HG03520 (cell line): ENCODE measurements at regions not wholly inside any gene's neighbourhood (a gene's known extent, or its start where the extent isn't known, plus 50 kb on each side); places are given as distances from the start of the nearest gene placed in this dataset.
"Not testable (repeated sequence)": the region's sequence is repeated elsewhere in the genome, so short reads cannot be mapped to it uniquely, and the experiment has no call there.

Experiments used
- ATAC-seq: cut with Tn5 transposase; IDR thresholded peaks from one replicate; pipeline ENCODE4 v1.9.1; 2021; ENCODE audit warnings: mild to moderate bottlenecking, moderate library complexity; ENCODE audit not compliant: unreplicated experiment

DNA sequence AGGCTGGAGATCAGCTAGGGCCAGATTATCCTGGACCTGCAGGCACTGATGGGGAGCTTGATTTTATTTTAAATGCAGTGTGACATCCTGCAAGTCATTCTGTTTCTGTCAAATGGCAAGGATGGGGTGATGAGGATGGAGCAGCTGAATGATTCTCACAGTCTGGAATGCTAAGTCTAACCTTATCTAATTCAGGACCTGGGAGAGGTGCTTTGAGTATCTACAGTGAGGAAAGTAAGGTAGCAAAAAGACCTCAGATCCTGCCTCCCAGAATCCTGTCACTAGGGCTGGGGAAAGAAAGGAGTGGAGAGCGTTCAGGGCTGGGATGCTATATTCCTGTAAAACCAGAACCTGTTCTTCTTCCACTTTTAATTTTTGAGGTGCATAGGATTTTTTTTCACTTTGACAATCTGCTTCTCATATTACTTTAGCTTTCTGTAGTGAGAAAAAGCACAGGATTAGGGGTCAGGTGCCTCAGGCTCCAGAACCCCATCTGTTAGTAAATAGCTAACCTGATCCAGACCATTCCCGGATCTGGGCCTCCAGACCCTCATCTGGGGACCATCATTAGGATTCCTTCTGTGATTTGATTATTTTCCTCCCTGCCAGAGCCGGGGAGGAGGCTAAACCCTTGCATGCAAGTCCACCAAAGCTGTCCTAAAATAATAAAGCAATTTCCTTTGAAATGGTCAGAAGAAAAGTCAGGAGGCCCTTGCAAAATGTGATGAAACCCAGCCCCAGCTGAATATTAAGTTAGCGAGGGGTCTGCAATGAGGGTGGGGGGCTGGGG lies 54.7 kb downstream of the ASCL1 start:
- ATAC-seq: no peak

DNA sequence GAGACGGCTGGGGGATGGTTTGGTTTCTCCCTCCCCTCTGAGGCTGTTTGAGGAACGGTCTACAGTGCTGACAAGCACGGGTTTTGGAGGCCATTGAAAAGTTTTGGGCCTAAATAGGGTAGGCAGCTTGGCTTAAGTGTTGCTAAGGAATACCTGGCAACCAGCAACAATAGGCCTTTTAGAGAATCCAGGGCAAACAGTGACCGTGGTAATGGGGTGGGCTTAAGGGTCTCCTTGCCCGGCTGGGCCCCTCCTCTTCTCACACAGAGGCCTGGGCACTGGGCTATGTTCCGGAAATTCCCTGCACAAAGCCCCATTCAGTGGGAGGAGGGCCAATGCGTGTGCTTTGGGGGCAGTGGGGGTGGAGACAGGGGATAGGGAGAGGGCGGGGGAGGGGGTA lies 55.4 kb downstream of the ASCL1 start:
- ATAC-seq: no peak

DNA sequence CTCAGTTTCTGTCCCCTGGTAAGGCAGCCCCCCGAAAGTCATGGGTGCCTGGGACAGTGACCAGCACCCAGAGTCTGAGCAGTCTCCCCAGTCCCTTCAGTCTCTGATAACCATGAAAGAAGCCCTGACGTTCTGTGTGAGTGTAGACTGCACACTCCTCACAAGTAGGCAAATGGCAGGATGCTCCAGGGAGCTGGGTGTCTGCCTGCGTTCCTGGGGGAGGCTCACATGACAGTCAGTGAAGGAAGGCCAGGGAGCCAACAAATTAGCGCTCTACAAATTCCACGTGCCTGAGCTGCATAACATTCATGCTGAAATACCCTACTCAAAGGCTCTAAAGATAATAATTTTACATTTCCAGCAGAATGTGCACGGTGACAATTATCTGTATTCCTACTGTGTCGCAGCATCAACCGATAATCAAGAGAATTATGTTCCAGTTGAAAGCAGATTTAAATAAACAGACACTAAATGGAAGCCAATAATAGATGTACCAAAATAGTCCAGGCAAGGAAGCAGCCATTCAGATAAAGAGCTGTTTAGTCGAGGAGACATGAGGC lies 56.3 kb downstream of the ASCL1 start:
- no peak for ATAC-seq

DNA sequence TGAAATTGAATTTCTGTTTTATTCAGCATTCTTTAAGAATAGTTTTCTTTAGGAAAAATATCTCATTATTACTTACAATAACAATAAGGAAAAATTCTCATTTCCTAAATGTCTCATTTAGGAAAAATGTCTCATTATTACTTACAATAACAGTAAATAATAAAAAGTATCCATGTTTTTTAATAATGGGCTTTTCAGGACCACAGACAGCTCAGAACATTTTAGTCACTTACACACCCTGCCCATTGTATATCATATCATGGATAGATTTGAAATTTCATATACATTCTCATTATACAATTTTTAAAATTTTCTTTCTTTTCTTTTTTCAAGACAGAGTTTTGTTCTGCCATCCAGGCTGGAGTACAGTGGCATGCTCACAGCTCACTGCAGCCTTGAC lies 58.9 kb downstream of the ASCL1 start:
- ATAC-seq: no peak

DNA sequence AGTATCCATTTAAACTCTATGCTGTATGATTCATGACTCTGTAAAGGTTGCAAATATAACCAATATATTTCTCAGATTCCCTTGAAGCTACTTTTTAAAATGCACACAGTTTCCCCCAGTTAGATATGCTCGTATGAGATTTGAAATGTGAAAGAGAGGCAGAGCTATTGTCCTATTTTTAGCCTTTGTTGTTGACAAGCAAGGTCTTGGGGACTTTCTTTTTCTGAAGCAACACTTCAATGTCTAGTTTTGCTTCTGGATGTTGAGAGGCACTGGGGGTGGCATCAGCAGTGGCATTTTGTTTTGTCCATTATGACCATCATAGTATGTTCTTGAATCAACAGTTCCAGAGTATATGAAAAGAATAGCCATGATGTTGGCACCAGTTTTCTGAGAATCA lies 63.4 kb downstream of the ASCL1 start:
- no peak for ATAC-seq

DNA sequence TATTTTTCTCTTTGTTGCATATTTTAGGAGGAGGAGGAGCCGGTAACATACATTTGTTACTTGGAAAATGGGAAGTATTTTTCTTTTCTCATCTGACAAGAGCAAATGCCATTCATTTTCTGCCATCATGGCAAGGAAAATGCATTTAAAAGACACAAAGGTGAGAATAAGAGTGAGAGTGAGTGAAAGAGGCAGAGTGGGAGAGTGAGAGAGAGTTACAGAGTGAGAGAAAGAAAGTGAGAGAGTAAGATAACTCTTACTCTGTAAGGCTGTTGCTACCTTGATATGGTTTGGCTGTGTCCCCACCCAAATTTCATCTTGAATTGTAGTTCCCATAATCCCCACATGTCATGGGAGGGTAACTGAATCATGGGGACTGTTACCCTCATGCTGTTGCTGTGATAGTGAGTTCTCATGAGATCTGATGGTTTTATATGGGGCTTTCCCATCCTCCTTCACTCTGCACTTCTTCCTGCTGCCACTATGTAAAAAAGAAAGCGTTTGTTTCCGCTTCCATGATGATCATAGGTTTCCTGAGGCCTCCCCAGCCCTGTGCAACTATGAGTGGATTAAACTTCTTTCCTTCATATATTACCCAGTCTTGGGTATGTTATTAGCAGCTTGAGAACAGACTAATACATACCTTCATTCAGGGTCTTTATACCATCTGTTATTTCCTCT lies 64.2 kb downstream of the ASCL1 start:
- no peak for ATAC-seq

DNA sequence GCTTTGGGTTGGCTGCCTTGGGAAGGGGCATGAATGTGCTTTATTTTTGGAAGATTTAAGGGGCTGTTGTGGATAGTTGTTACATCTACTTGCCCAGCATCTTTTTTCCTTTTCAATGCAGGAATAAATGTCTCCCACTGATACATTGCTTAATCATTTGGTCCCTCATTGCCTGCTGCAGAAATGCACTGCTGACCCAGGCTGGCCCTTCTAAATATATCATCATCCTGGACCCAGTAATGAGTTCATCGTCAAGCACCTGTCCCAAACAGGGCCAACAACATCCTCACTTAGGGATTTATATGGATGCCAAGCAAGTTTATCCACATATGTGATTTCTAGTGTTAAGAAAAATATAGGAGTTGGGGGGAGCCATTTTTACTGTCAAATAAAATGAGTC lies 67.2 kb downstream of the ASCL1 start:
- no peak for ATAC-seq

DNA sequence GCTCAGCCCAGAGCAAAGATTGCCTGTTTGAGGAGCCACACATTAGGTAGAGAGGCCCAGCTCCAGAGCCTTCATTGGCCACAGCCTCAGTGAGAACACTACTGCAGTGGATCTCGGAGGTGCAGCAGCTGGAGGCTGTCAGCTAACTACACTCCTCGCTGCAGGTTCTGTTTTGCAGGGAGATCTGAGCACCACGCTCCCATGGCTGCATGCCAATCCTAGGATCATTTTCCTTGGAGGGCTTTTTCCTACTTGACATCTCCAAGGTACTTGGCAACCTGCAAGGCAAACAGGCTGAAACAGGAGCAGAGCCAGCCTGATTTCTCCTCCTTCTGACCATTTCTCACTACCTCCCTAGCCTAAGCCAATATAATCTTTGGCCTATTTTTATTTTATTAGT lies 69.2 kb downstream of the ASCL1 start:
- ATAC-seq: not testable (repeated sequence)

DNA sequence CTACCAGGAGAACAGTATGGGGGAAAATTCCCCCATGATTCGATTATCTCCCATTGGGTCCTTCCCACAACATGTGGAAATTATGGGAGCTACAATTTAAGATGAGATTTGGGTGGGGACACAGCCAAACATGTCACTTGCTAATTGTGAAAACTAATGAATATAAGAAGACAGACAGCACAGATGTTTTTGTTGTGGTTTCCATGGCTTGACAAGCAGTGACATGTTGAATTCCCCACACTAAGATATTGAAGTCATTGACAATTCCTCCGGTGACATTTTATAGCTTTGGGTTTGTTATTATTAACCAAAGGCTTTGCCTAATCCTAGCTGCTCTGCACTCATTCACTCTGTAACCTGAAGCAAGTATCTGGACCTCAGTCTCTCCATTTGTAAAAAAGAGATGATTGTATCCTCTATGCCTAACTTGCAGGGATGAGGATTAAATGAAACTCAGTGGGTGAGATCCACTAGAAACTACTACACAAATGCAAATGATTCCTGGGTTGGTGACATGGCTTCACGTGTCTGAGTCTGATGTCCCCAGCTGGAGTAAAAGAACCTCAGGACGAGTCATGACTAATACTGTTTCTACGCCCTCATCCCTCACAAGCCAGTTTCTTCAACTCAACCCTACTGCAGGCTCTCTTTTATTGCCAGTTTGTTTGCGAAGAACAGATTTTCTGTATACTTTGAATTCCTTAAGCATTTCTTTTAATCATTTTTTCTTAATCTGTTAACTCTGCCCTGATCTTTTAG lies 71.6 kb downstream of the ASCL1 start:
- ATAC-seq: no peak

DNA sequence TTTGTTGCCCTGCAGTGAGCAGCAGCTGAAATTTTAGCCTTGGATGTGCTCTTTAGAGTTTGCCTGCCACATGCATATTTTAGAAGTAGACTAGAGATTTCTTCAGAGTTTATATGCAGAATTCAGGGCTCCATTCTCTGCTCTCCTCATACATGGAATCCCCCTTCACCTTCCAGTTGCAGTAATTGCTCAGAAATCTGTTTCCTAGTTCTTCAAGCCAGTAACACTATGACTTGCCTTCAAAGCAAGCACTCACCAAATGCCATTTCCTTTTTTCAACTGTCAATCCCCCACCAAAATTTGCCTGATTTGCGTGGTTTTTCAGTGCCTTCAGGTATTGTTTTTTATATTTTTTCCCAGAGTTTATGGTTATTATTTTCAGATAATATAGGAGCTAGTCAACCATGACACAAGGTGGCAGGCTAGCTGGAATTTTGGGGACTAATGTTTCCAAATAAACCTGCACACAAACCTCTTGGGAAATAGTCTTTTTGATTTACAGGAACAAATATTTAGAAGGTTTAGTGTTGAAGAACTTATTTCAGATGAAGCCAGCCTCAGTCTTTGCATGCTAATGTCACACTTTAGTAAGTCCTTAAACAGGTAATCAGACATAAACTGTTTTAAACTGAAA lies 79.2 kb downstream of the ASCL1 start:
- no peak for ATAC-seq

DNA sequence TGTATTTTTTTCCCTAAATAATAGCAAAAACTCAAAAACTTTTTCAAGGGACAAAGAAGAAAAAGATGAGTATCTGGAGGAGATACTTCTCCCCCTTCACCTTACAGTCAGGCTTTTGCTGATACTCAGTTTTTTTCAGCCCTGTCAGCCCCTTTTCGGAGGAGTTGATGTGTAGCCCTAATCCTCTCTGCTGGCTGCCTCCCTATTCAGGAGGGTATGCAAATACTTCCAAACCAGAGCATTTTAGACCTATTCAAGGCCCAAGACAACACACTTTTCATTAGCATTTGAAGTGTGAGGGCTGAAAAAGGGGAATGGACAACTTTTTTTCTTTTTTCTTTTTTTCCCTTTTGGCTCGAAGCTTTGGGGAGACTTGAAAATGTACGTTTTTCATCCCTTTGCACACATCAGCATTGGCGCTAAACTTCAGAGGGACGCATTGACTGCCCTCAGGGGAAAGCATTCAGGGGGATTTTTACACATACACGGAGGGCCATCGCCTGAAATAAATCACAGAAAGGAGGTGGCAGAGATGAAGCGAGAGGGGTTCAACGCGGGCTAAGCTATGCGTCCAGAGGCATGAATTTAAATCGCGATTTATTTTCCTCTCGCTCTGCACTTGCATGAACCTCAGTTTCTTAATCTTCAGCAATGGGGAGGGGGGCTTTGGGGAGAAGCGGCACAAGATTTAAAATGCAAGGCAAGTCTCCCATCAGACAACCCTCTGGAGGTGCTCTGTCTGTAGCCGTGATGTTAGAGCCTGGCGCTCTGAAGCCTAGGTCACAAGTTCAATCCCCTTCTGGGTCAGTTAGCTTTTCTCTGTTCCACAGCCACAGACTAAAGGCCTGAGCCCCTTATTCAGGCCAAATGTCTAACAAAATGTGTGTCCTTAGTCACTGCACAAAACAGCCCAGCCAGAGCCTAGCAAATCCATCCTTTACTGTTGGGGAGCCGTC lies 86.3 kb downstream of the ASCL1 start:
- no peak for ATAC-seq

DNA sequence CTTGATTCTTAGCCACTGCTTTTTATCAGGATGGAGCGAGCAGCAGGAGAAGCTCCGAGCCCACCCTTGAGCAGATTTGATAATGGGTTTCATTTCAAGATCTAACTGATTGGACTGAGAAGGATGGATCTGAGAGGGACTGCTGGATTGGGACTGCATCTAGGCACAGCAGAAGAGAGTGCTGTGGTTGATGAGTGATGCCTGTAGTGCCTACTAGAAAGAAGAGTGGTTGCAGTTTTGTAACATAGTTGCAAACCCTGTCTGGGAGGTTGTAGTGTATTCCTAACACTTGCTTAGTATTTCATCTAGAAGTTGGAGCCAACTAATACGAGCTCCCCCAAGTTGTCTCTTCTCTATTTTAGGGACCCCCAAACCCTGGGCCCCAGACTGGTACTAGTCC lies 88.7 kb downstream of the ASCL1 start:
- no peak for ATAC-seq

DNA sequence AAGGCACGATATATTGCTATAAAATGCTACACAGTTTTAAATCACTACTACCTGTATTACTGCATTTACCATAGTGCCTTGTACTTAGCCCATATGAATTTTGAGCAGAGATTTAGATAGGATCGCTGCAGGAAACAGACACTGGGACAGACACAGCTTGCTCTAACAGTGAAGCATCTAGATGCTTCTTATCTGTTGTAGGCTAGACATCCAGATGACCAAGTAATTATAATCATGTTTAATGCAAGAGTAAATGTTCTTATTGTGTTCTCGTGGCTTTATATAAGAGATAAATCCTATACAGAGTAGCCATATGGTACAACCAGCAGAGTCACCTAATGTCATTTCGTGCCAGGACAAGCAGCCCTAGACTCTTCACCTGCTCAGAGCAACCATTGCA lies 92.8 kb downstream of the ASCL1 start:
- no peak for ATAC-seq

DNA sequence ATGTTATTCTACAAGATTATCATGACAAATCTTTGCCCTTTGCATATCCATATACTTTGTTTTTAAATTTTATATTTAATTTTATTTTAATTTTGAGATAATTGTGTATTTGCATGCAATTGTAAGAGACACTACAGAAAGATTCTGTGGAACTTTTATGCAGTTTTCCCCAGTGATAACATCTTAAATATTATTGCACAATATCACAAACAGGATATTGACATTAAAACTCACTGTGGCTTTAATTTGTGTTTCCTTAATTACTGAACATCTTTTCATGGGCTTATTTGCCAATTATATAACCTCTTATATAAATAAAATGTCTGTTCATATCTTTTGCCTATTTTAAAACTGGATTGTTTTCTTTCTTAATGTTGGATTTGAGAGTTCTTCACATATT lies 95.6 kb downstream of the ASCL1 start:
- no peak for ATAC-seq

DNA sequence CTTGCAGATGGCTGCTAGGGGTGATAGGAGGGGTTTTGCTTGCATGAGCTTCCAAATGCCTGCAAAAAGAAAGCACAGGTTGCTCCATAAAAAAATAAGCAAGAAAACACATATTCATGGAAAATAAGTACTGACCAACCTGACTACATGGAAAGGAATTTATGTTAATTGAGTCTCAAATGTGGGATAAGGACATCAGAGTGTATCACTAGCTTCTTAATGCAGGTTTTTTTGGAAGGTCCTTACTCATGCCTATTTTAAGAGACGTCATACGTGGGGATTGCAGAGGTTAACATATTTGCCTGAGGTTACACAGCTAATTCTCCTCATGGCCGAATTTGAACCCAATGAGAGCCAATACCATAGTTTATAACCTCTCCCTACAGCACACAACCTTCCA lies 116.2 kb downstream of the ASCL1 start:
- no peak for ATAC-seq

DNA sequence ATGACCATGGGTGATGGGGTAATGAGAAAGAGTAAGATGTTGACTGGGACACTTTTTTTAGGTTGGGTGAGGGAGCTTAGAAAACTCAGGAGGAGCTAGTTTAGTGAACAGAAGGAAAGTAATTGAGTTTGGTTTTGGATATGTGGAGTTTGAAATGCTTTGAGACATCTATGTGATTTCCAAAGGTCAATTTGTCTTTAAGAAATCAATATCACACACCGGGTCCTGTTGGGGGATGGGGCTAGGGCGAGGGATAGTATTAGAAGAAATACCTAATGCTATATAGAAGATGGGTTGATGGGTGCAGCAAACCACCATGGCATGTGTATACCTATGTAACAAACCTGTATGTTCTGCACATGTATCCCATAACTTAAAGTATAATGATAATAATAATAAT lies 118.4 kb downstream of the ASCL1 start:
- ATAC-seq: no peak

DNA sequence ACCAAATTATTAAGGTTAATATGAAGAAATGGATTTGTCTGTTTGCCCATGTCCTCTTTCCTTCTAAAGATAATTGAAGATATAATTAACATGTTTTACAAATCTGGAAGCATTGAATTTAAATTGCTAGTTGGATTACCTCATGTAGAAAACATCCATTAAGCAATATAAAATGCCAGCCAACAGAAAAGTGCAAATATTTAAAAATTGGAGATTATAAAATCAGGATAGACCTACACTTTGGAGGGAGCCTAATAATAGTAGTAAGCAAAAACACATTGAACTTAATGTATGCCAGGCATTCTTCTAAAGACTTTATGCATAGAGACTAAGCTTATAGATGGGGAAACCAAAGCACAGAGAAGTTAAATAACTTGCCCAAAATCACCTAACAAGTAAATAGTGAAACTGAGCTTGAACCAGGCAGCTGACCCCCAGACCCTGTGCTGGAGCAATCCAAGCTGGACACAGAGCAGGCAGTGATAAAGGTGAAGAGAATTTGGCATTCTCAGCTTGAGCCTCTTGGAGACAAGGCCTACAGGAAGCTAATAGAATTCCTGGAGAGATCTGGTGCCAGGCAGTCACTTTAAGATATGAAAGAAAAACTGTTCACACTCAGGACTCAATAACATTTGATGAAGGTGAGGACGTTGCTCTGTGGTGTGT lies 119.8 kb downstream of the ASCL1 start:
- ATAC-seq: no peak

DNA sequence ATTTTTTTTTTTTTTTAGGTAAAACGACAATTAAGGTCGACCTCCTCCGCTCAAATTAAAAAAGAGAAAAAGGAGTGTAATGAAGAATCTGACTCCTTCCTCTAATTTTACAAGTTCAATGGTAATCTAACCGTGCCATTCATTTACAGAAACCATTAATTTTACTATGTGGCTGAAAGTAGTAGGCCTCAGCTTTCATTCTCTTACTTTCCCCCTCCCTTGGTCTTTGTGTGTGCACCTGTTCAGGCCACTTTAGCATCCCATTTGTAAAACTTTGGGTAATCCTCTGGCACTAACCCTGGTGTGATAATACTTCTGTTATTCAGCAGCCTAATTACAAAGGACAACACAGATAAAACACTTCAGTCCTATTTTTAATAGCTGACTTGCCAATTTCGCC lies 128.1 kb downstream of the ASCL1 start:
- no peak for ATAC-seq

DNA sequence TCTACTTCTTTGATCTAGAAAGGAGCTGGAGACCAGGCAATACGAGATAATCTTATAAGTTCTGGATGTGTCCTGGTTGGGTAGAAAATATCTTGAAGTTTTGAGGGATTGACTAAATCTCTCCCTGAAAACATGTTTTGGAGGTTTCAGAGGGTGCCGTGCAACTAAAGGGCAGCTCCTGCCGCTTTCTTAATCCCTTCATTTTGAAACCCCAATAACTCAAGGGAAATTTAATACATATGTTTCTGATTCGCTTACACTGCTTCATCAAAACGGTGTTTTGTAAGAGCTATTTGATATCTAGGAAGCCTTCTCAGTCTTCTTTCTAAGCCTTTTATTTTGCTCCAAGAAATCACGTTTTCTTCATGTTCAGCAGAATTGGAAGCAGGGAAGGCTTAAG lies 129.0 kb downstream of the ASCL1 start:
- no peak for ATAC-seq
